Mesendoderm (in vitro differentiated cells): ENCODE measurements at regions not wholly inside any gene's neighbourhood (a gene's known extent, or its start where the extent isn't known, plus 50 kb on each side); places are given as distances from the start of the nearest gene placed in this dataset.
A peak's percentile ranks its signal among the peaks of the same experiment; 100 is the strongest.

Experiments used
- DNase-seq: peaks from one replicate; pipeline ENCODE4 v3.0.0; 2013
- H2AK5ac ChIP-seq: 2 replicates; pipeline ENCODE4 v1.6.1; 2013; ENCODE audit warnings: low read length, inconsistent platforms
- H2BK120ac ChIP-seq: 2 replicates; pipeline ENCODE4 v1.6.1; 2013; ENCODE audit warnings: low read depth, mild to moderate bottlenecking, low read length, moderate library complexity, mixed read lengths
- H2BK15ac ChIP-seq: replicated peaks from 2 replicates; pipeline ENCODE4 v1.6.1; 2013; ENCODE audit warnings: low read depth, mild to moderate bottlenecking, moderate library complexity
- H2BK5ac ChIP-seq: 2 replicates; pipeline ENCODE4 v1.6.1; 2013; ENCODE audit warnings: low read length, inconsistent platforms
- H3K18ac ChIP-seq: 2 replicates; pipeline ENCODE4 v1.6.1; 2013; ENCODE audit warnings: mild to moderate bottlenecking, low read length, mixed read lengths
- H3K23ac ChIP-seq: one replicate; pipeline ENCODE4 v1.6.1; 2013; ENCODE audit warnings: low read length
- H3K27ac ChIP-seq: 2 replicates; pipeline ENCODE4 v1.5.1; 2013; ENCODE audit warnings: low read depth, mild to moderate bottlenecking, inconsistent platforms, low read length, moderate library complexity
- H3K27me3 ChIP-seq: 2 replicates; pipeline ENCODE4 v1.6.1; 2013; ENCODE audit warnings: low read length, control low read depth, mild to moderate bottlenecking, inconsistent platforms; ENCODE audit not compliant: insufficient read depth, poor library complexity
- H3K36me3 ChIP-seq: 2 replicates; pipeline ENCODE4 v1.6.1; 2013; ENCODE audit warnings: low read length, inconsistent platforms; ENCODE audit not compliant: control insufficient read depth, insufficient read depth
- H3K4ac ChIP-seq: one replicate; pipeline ENCODE4 v1.6.1; 2013; ENCODE audit warnings: low read depth, mild to moderate bottlenecking, low read length, moderate library complexity
- H3K4me1 ChIP-seq: 2 replicates; pipeline ENCODE4 v1.6.1; 2013; ENCODE audit warnings: low read depth, low read length, inconsistent platforms; ENCODE audit not compliant: control insufficient read depth
- H3K4me2 ChIP-seq: 2 replicates; pipeline ENCODE4 v1.6.1; 2013; ENCODE audit warnings: low read length
- H3K4me3 ChIP-seq: 2 replicates; pipeline ENCODE4 v1.5.1; 2013; ENCODE audit warnings: mild to moderate bottlenecking, low read length
- H3K56ac ChIP-seq: one replicate; pipeline ENCODE4 v1.6.1; 2013; ENCODE audit warnings: low read length
- H3K79me1 ChIP-seq: 2 replicates; pipeline ENCODE4 v1.6.1; 2013; ENCODE audit warnings: low read length, inconsistent platforms
- H3K79me2 ChIP-seq: 2 replicates; pipeline ENCODE4 v1.6.1; 2013; ENCODE audit warnings: mild to moderate bottlenecking, low read length; ENCODE audit not compliant: control insufficient read depth, insufficient read depth
- H3K9ac ChIP-seq: 2 replicates; pipeline ENCODE4 v1.6.1; 2013; ENCODE audit warnings: low read length, inconsistent platforms
- H4K5ac ChIP-seq: one replicate; pipeline ENCODE4 v1.6.1; 2013; ENCODE audit warnings: low read length
- H4K8ac ChIP-seq: one replicate; pipeline ENCODE4 v1.6.1; 2013; ENCODE audit warnings: low read depth, mild to moderate bottlenecking, control low read depth, low read length, moderate library complexity
- WGBS: extraction: QIAGEN DNeasy Blood & Tissue Kit; methylation state at CpG from one replicate; pipeline ENCODE4 v1.1.7; 2013; ENCODE audit warnings: low lambda C conversion rate, missing lambda C conversion rate; ENCODE audit not compliant: insufficient coverage; ENCODE audit errors: extremely low coverage; 5-methylcytosine and 5-hydroxymethylcytosine counted together

DNA sequence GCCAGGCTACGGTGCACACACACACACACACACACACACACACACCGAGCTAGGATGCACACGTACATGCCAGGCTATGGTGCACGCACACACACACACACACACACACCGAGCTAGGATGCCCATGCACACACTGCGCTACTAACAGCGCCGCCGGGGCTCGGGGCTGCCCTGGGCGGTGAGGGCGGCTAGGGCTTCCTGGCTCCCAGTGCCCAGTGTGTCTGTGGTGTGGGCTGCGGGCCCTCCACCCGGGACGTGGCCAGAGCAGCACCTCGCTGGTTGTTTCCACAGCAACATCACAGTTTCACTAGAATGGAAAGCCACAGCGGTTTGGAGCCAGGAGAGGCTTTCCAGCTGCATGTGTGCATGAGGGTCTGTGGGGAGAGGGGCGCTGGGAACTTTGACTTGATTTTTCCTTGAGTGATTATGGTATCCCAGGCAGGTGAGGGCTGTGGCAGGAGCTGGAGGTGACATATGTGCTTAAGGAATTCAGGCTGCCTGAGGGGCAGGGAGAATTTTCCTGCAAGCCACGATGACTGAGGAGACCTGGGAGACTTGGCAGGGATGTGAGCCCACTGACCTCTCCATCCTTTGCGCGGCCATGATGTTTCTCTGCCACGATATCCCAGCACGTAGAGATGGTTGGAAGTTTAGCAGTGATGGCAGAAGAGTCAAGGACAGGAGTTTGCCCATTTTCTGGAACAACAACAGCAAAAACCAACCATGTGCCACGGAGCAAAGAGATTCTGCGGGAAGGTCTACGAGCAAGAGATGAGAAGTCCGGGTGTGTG lies 195.9 kb downstream of the SNX19 start:
- no CpG with 5 or more reads among the region's 27 CpGs for WGBS
- H3K79me1 ChIP-seq = no peaks in the 10 kb centered on the region
- H3K9ac ChIP-seq = no peak overlapping the region
- no peak overlapping the region for H2BK15ac ChIP-seq
- no peak overlapping the region for H2BK120ac ChIP-seq
- H3K4ac ChIP-seq = no peak overlapping the region
- H3K4me1 ChIP-seq = no peaks in the 10 kb centered on the region
- H3K4me2 ChIP-seq = no peak overlapping the region
- H3K27me3 ChIP-seq = no peaks in the 10 kb centered on the region
- no peak overlapping the region for H3K27ac ChIP-seq
- peak; percentile 82 for DNase-seq
- H3K79me2 ChIP-seq = no peaks in the 10 kb centered on the region
- no peak overlapping the region for H3K23ac ChIP-seq
- no peak overlapping the region for H4K8ac ChIP-seq
- H2AK5ac ChIP-seq = no peak overlapping the region
- H3K4me3 ChIP-seq = no peak overlapping the region
- H3K56ac ChIP-seq = no peak overlapping the region
- H2BK5ac ChIP-seq = no peak overlapping the region
- no peak overlapping the region for H4K5ac ChIP-seq
- no peaks in the 10 kb centered on the region for H3K36me3 ChIP-seq
- no peak overlapping the region for H3K18ac ChIP-seq

- Histone ChIP-seq H3K56ac (no peak overlapping the region), H3K79me1 (no peaks in the 10 kb centered on the region), H4K5ac (no peak overlapping the region), H3K4me3 (no peak overlapping the region), H3K79me2 (no peaks in the 10 kb centered on the region), H3K4me1 (no peaks in the 10 kb centered on the region), H4K8ac (no peak overlapping the region), H2BK120ac (no peak overlapping the region), H3K18ac (no peak overlapping the region), H3K23ac (no peak overlapping the region), H2AK5ac (no peak overlapping the region), H3K4ac (no peak overlapping the region), H2BK5ac (no peak overlapping the region), H3K27me3 (no peaks in the 10 kb centered on the region), H2BK15ac (no peak overlapping the region), H3K4me2 (no peak overlapping the region), H3K9ac (no peak overlapping the region), H3K27ac (no peak overlapping the region), H3K36me3 (no peaks in the 10 kb centered on the region)
- no peak for DNase-seq
- no CpG with 5 or more reads among the region's 5 CpGs for WGBS
These were observed 195.1 kb downstream of the SNX19 start for GRCh38 chr11:130721023-130721681.

GRCh38 chr11:130721736-130722135 lies 194.5 kb downstream of the SNX19 start:
- Histone ChIP-seq H2AK5ac (no peak overlapping the region), H2BK120ac (no peak overlapping the region), H4K5ac (no peak overlapping the region), H3K23ac (no peak overlapping the region), H3K4me2 (no peak overlapping the region), H3K79me1 (no peaks in the 10 kb centered on the region), H3K9ac (no peak overlapping the region), H3K4ac (no peak overlapping the region), H4K8ac (no peak overlapping the region), H3K56ac (no peak overlapping the region), H3K4me3 (no peak overlapping the region), H3K79me2 (no peaks in the 10 kb centered on the region), H3K36me3 (no peaks in the 10 kb centered on the region), H3K18ac (no peak overlapping the region), H2BK15ac (no peak overlapping the region), H3K4me1 (no peaks in the 10 kb centered on the region), H2BK5ac (no peak overlapping the region), H3K27ac (no peak overlapping the region), H3K27me3 (no peaks in the 10 kb centered on the region)
- WGBS = no CpG with 5 or more reads among the region's 6 CpGs
- no peak for DNase-seq

DNA sequence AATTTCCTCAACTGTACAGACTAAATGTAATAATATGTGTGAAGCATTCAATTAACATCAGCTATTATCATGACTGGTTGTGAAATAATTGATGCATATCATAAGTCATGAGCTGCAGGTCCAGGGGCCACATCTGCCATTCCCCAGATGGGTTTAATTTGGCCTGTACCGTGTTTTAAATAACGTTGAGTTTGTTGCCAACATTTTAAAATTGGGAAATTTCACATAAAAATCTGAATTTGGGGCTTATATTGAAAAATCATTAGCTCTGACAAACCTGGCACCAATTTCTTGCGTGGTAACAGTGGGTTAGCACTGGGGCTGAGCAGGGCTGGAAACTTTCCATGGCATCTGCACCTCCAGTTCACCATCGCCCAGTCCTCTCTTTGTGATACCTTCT lies 193.9 kb downstream of the SNX19 start:
- no peaks in the 10 kb centered on the region for H3K36me3 ChIP-seq
- H2BK120ac ChIP-seq = no peak overlapping the region
- H3K79me1 ChIP-seq = no peaks in the 10 kb centered on the region
- H4K8ac ChIP-seq = no peak overlapping the region
- H3K23ac ChIP-seq = no peak overlapping the region
- H3K56ac ChIP-seq = no peak overlapping the region
- H3K4me2 ChIP-seq = no peak overlapping the region
- H3K4me3 ChIP-seq = no peak overlapping the region
- H2BK15ac ChIP-seq = no peak overlapping the region
- DNase-seq = no peak
- H3K4me1 ChIP-seq = no peaks in the 10 kb centered on the region
- H4K5ac ChIP-seq = no peak overlapping the region
- no peak overlapping the region for H3K9ac ChIP-seq
- H3K27ac ChIP-seq = no peak overlapping the region
- no peak overlapping the region for H3K4ac ChIP-seq
- WGBS = no CpG with 5 or more reads among the region's 4 CpGs
- no peak overlapping the region for H3K18ac ChIP-seq
- H3K79me2 ChIP-seq = no peaks in the 10 kb centered on the region
- H2BK5ac ChIP-seq = no peak overlapping the region
- H2AK5ac ChIP-seq = no peak overlapping the region
- H3K27me3 ChIP-seq = no peaks in the 10 kb centered on the region

- Histone ChIP-seq H4K5ac (no peak overlapping the region), H3K36me3 (no peaks in the 10 kb centered on the region), H2BK15ac (no peak overlapping the region), H3K27ac (no peak overlapping the region), H3K27me3 (no peaks in the 10 kb centered on the region), H3K79me2 (no peaks in the 10 kb centered on the region), H3K79me1 (no peaks in the 10 kb centered on the region), H3K4me1 (no peaks in the 10 kb centered on the region), H4K8ac (no peak overlapping the region), H3K9ac (no peak overlapping the region), H2BK120ac (no peak overlapping the region), H3K4ac (no peak overlapping the region), H3K18ac (no peak overlapping the region), H2BK5ac (no peak overlapping the region), H3K4me3 (no peak overlapping the region), H3K4me2 (no peak overlapping the region), H3K23ac (no peak overlapping the region), H3K56ac (no peak overlapping the region), H2AK5ac (no peak overlapping the region)
- WGBS = no CpG with 5 or more reads among the region's 5 CpGs
- DNase-seq = no peak
These were observed 190.7 kb downstream of the SNX19 start for GRCh38 chr11:130725421-130726233.
